CD14-positive monocyte (primary cell): ENCODE measurements at regions not wholly inside any gene's neighbourhood (a gene's known extent, or its start where the extent isn't known, plus 50 kb on each side); places are given as distances from the start of the nearest gene placed in this dataset.

ENCODE experiments used
- DNase-seq, 3 donors: peaks; one replicate each; pipeline ENCODE4 v3.0.0-alpha.2; 2011 to 2022
- H2AFZ ChIP-seq: 2 replicates; pipeline ENCODE4 v1.6.0; 2012; ENCODE audit warnings: mild to moderate bottlenecking, low read depth, low read length, inconsistent platforms; ENCODE audit not compliant: insufficient read depth, poor library complexity, severe bottlenecking
- H3K27ac ChIP-seq, 2 donors: 1 replicate in 1 of 2; 2 replicates in 1 of 2; pipeline ENCODE4 v1.5.1; 2012 to 2013; ENCODE audit warnings: low read length in 2 of 2, control low read depth in 1 of 2, inconsistent platforms in 1 of 2, low read depth in 1 of 2, mild to moderate bottlenecking in 1 of 2
- H3K27me3 ChIP-seq, 2 donors: one replicate each; pipeline versions ENCODE4 v1.6.0 to v1.6.1; 2011 to 2013; ENCODE audit warnings: low read length in 2 of 2; ENCODE audit not compliant: control insufficient read depth in 2 of 2, insufficient read depth in 2 of 2
- H3K36me3 ChIP-seq, 2 donors: replicated peaks in 1 of 2; 1 replicate in 1 of 2; 2 replicates in 1 of 2; pipeline versions ENCODE4 v1.5.1 to v1.6.1; 2012 to 2013; ENCODE audit warnings: low read length in 2 of 2, control low read depth in 1 of 2, inconsistent platforms in 1 of 2, mild to moderate bottlenecking in 1 of 2; ENCODE audit not compliant: insufficient read depth in 2 of 2, control insufficient read depth in 1 of 2
- H3K4me1 ChIP-seq, 2 donors: 1 replicate in 1 of 2; 2 replicates in 1 of 2; pipeline versions ENCODE4 v1.5.1 to v1.6.1; 2012 to 2013; ENCODE audit warnings: low read length in 2 of 2, control low read depth in 1 of 2, inconsistent platforms in 1 of 2, mild to moderate bottlenecking in 1 of 2, moderate library complexity in 1 of 2; ENCODE audit not compliant: insufficient read depth in 2 of 2, control insufficient read depth in 1 of 2
- H3K4me2 ChIP-seq: replicated peaks from 2 replicates; pipeline ENCODE3; 2012; ENCODE audit warnings: low read length, moderate library complexity, mild to moderate bottlenecking; ENCODE audit not compliant: poor library complexity, severe bottlenecking; ENCODE audit errors: extremely low read depth
- H3K4me3 ChIP-seq, 3 experiments: fragments of 200-600 bp in 1 of 3; sonication (generic) in 1 of 3; replicated peaks in 1 of 3; 1 replicate in 2 of 3; 2 replicates in 1 of 3; pipeline ENCODE4 v1.5.1; 2011 to 2013; ENCODE audit warnings: low read length in 3 of 3, mild to moderate bottlenecking in 3 of 3, control low read depth in 2 of 3, low read depth in 2 of 3, inconsistent platforms in 1 of 3, moderate library complexity in 1 of 3
- H3K79me2 ChIP-seq: 2 replicates; pipeline ENCODE4 v1.6.0; 2012; ENCODE audit warnings: mild to moderate bottlenecking, control low read depth, inconsistent platforms, low read length, moderate library complexity; ENCODE audit not compliant: insufficient read depth
- H3K9ac ChIP-seq: 2 replicates; pipeline ENCODE4 v1.6.0; 2017; ENCODE audit warnings: low read length, mild to moderate bottlenecking; ENCODE audit not compliant: insufficient read depth, poor library complexity, severe bottlenecking
- H3K9me3 ChIP-seq, 2 donors: replicated peaks in 1 of 2; 1 replicate in 1 of 2; 2 replicates in 1 of 2; pipeline versions ENCODE4 v1.5.1 to v1.6.1; 2012 to 2013; ENCODE audit warnings: low read length in 2 of 2, control low read depth in 1 of 2; ENCODE audit not compliant: control insufficient read depth in 1 of 2, insufficient read depth in 1 of 2
- H4K20me1 ChIP-seq: 2 replicates; pipeline ENCODE4 v1.6.0; 2012; ENCODE audit warnings: mild to moderate bottlenecking, low read length, control low read depth, moderate library complexity; ENCODE audit not compliant: insufficient read depth
- H3K27ac Mint-ChIP-seq, 7 donors: one replicate each; pipeline ENCODE4 v1.8.0; 2020; ENCODE audit warnings: mild to moderate bottlenecking in 7 of 7, mixed read lengths in 7 of 7, moderate library complexity in 6 of 7, inconsistent platforms in 2 of 7
- H3K27me3 Mint-ChIP-seq, 3 donors: one replicate each; pipeline ENCODE4 v1.8.0; 2021 to 2022; ENCODE audit warnings: low read depth in 3 of 3, mild to moderate bottlenecking in 3 of 3, mixed read lengths in 3 of 3, moderate library complexity in 3 of 3, inconsistent platforms in 1 of 3
- H3K36me3 Mint-ChIP-seq, 2 donors: one replicate each; pipeline ENCODE4 v1.8.0; 2020; ENCODE audit warnings: mixed read lengths in 2 of 2, inconsistent platforms in 1 of 2, mild to moderate bottlenecking in 1 of 2
- H3K4me1 Mint-ChIP-seq: one replicate; pipeline ENCODE4 v1.8.0; 2020; ENCODE audit warnings: mild to moderate bottlenecking, mixed read lengths
- H3K4me3 Mint-ChIP-seq, 2 donors: one replicate each; pipeline ENCODE4 v1.8.0; 2020; ENCODE audit warnings: mild to moderate bottlenecking in 2 of 2, mixed read lengths in 2 of 2, moderate library complexity in 1 of 2
- H3K9me3 Mint-ChIP-seq, 7 donors: one replicate each; pipeline ENCODE4 v1.8.0; 2020 to 2022; ENCODE audit warnings: mixed read lengths in 7 of 7, mild to moderate bottlenecking in 6 of 7, moderate library complexity in 6 of 7, inconsistent platforms in 2 of 7
- WGBS: methylation state at CpG from one replicate; pipeline ENCODE4 v1.1.5; 2013; ENCODE audit warnings: missing lambda C conversion rate; ENCODE audit not compliant: insufficient coverage; 5-methylcytosine and 5-hydroxymethylcytosine counted together
- intact Hi-C, 2 donors: fragments of 100-400 bp; cut with micrococcal nuclease; formaldehyde crosslinking; loops; one replicate each; pipeline versions ENCODE4 v1.15.0 to v1.15.1; 2023
- TF ChIP-seq, protein P1 (sequence below): fragments of 200-600 bp; IDR thresholded peaks from one replicate; pipeline ENCODE4 v1.8.0; 2022; ENCODE audit warnings: antibody characterized with exemption, mild to moderate bottlenecking

DNA sequence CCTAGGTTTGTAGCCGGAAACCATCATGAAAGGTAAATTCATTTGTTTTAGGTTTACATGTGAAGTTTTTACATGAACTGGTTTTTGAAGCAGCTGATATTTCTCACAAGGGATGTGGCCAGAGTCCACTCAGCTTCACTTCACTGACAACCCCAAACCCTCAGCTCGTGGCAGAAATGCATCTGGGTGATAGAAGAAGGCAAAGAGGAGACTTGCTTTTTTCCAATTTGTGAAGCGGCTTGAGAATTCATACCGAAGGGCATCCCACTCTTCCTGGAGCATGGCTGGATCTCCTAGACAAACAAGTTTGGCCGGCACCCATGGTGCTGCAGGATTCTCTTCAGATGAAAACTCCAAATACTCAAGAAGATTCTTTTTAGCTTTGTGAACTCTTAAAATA, 392.8 kb upstream of the CNR1 start:
- intact Hi-C loops, result no loop called here
- H3K4me3 ChIP-seq, result no peak overlapping the region
- Mint-ChIP-seq H3K27ac (no peak overlapping the region), H3K36me3 (no peaks in the 10 kb centered on the region), H3K9me3 (peaks cover 0 to 5% (median 0%) of the 10 kb centered on the region in 7 donors), H3K4me3 (no peak overlapping the region), H3K27me3 (peaks cover 0 to 2% (median 0%) of the 10 kb centered on the region in 3 donors), H3K4me1 (no peaks in the 10 kb centered on the region)
- H3K27ac ChIP-seq, result no peak overlapping the region
- H3K79me2 ChIP-seq, result no peaks in the 10 kb centered on the region
- H3K9ac ChIP-seq, result no peak overlapping the region
- no peak overlapping the region for H2AFZ ChIP-seq
- TF ChIP-seq, protein P1, sequence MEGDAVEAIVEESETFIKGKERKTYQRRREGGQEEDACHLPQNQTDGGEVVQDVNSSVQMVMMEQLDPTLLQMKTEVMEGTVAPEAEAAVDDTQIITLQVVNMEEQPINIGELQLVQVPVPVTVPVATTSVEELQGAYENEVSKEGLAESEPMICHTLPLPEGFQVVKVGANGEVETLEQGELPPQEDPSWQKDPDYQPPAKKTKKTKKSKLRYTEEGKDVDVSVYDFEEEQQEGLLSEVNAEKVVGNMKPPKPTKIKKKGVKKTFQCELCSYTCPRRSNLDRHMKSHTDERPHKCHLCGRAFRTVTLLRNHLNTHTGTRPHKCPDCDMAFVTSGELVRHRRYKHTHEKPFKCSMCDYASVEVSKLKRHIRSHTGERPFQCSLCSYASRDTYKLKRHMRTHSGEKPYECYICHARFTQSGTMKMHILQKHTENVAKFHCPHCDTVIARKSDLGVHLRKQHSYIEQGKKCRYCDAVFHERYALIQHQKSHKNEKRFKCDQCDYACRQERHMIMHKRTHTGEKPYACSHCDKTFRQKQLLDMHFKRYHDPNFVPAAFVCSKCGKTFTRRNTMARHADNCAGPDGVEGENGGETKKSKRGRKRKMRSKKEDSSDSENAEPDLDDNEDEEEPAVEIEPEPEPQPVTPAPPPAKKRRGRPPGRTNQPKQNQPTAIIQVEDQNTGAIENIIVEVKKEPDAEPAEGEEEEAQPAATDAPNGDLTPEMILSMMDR, result no peak
- no peaks in the 10 kb centered on the region for H3K4me1 ChIP-seq
- WGBS, result 50% methylated on average over 2 of the region's 5 CpGs
- no peak for DNase-seq
- no peaks in the 10 kb centered on the region for H3K36me3 ChIP-seq
- H3K9me3 ChIP-seq, result peaks cover 0 to 1% of the 10 kb centered on the region in 2 donors
- H3K27me3 ChIP-seq, result no peaks in the 10 kb centered on the region
- no peaks in the 10 kb centered on the region for H4K20me1 ChIP-seq
- no peak overlapping the region for H3K4me2 ChIP-seq

DNA sequence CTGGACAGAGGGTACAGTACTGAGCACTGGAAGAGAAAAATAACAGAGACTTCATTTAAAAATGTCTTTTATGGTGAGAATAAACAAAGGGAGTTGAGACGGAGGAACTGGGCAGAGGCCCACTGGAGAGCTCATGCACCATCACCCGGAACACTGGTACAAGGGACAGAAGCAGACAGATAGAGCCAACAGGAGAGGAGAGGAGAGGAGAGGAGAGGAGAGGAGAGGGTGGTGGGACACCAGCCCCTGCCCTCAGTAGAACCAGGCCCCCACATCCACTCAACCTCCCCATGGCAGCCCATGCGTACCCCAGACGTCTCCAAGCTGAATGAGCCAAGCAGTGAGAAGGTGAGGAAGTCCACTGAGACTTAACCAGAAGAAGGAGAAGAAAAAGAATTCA, 390.5 kb upstream of the CNR1 start:
- H3K4me2 ChIP-seq, result no peak overlapping the region
- no peak overlapping the region for H3K4me3 ChIP-seq
- H3K27ac ChIP-seq, result no peak overlapping the region
- no peaks in the 10 kb centered on the region for H3K9me3 ChIP-seq
- no peaks in the 10 kb centered on the region for H3K36me3 Mint-ChIP-seq
- TF ChIP-seq, protein P1, result no peak
- intact Hi-C loops, result no loop called here
- H3K27ac Mint-ChIP-seq, result no peak overlapping the region
- DNase-seq, result no peak
- H3K36me3 ChIP-seq, result no peaks in the 10 kb centered on the region
- H3K79me2 ChIP-seq, result no peaks in the 10 kb centered on the region
- H3K27me3 Mint-ChIP-seq, result peaks cover 0 to 2% (median 0%) of the 10 kb centered on the region in 3 donors
- H2AFZ ChIP-seq, result no peak overlapping the region
- H3K4me1 Mint-ChIP-seq, result no peaks in the 10 kb centered on the region
- H3K9ac ChIP-seq, result no peak overlapping the region
- H3K4me3 Mint-ChIP-seq, result no peak overlapping the region
- H3K27me3 ChIP-seq, result no peaks in the 10 kb centered on the region
- H3K4me1 ChIP-seq, result no peaks in the 10 kb centered on the region
- WGBS, result 100% methylated on average over 1 of the region's 4 CpGs
- H4K20me1 ChIP-seq, result no peaks in the 10 kb centered on the region
- H3K9me3 Mint-ChIP-seq, result peaks cover 0 to 5% (median 0%) of the 10 kb centered on the region in 7 donors
